CD4-positive, alpha-beta T cell treated with Interleukin-12 subunit alpha and Interleukin-12 subunit beta, for 1 hour (primary cell): ENCODE measurements at regions not wholly inside any gene's neighbourhood (a gene's known extent, or its start where the extent isn't known, plus 50 kb on each side); places are given as distances from the start of the nearest gene placed in this dataset.

Experiments
- DNase-seq: peaks from one replicate; pipeline ENCODE4 v3.0.0-alpha.2; 2020

DNA sequence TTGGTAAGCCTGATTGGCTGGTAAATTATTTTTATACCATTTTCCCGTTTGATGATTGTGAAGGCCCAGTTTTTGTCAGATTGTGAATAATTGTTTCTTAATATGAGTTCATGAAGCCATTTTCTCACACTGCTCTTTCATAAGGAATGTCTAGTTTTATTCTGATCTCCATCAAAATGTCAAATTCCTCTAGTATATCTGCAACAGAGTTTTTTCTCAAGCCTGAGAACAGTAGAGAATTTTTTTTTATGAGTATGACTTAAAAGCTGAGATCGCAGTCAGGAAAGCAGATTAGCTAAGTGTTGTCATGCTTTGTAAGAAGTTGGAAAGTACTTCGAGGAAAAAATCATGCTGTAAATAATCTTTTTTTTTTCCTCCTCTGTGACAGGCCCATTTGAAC is 484.9 kb upstream of the ATP2B1 start:
- no peak for DNase-seq

DNA sequence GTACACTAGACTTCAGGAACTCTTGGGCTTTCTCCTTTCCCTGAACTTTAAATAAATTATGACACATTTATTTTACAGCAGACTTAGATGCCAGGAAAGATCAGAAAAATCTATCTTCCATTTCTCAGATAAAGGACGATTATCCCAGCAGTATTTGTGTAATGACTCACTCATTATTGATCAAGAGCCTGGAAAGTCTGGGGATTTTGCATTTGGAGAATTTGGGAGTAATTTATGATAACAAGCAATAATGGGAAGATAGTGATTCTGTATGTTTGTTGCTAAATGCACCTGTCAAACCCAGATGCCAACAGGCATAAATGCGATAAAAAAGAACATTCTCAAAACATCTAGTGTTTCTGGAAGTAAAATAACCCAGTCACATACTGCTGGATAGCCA is 480.2 kb upstream of the ATP2B1 start:
- no peak for DNase-seq

DNA sequence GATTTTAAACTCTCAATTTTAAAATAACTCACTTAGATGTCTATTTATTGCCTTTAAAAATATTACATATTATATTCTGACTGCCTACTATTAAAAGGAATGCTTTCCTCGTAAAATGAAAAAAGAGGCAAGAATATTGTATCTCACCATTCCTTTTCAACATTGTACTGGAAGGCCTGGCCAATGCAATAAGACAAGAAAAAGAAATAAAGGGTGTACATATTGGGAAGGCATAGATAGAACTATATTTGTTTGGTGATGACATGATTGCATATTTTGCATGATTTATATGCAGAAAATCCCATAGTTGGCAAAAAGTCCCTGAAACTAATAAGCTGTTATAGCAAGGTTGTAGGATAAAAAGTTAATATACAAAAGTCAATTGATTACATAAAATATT is 474.6 kb upstream of the ATP2B1 start:
- no peak for DNase-seq

DNA sequence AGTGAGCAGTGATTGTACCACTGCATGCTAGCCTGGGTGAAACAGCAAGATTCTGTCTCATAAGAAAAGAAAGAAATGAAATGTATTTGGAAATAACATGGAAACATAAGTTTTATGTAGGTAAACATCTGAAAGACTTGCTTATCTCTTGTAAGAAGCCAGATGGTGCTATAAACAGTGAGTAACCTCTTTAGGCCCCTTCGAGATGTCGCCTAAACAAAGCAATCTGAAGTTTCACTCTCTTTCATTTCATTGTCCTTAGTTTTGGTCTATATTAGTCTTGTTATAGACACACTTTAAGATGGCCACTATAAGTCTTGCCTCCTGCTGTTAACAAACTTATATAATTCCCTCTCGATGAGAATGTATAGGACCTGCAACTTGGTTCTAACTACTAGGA is 472.6 kb upstream of the ATP2B1 start:
- DNase-seq: no peak

DNA sequence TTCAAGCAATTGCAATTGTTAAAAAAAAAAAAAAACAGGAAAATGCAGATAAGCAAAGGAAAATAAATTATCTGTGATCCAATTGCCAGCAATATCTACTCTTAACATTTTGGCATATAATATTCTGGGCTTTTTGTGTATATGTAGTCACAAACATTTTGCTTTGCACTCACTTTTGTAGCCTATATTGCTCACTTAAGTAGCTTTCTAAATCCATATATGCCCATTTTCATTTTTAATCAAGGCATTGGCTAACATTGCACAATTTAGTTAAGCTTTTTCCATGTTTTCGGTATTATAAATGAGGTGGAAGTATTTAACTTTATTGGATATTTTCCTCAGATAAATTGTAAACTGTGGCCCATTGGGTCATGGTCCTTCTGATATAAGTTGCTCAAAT is 466.3 kb upstream of the ATP2B1 start:
- DNase-seq: no peak

DNA sequence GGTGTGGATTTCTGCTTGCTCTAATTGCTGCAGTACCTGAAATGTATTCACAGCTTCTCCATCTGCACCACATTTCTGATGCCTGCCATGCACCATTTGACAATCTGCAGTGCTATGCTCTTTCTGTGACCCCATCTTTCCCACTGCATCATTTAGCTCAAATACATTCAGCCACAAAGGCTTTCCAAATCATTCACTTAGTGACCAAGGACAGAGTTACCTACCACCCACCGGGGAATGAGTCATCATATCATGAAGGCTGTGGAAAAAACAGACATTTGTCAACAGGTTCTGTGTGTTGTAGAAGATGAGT is 465.5 kb upstream of the ATP2B1 start:
- no peak for DNase-seq

DNA sequence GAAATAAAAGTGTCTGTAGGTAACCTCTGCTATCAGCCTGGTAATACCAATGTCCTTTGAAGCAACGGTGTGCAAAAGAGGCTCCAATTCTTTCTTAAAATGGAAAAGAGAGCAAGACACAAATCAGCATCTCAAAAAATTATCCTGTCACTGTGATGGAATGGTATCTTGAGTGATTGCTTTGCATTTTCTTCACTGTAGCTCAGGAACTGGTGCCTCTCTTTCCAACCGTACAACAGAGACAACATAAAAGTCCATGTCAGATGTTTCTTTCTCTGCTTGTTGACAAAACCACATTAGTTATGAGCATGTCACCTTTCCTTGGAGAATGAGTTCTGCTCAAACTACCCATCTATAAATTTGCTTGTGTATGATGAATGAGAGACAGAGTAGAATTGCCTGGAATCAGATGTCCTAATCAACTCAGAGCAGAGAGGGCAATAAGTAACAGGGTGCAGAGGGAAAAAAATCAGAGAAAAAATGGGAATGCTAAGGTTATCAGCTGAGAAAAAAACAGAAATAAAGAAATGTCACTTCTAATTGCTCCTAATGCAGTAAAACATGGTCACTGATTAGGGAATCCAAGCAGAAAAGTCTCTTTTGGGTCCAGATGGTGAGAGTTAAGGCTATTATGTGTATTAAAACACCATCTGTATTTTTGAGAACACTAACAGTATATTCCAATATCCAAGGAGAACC is 465.0 kb upstream of the ATP2B1 start:
- DNase-seq: no peak

DNA sequence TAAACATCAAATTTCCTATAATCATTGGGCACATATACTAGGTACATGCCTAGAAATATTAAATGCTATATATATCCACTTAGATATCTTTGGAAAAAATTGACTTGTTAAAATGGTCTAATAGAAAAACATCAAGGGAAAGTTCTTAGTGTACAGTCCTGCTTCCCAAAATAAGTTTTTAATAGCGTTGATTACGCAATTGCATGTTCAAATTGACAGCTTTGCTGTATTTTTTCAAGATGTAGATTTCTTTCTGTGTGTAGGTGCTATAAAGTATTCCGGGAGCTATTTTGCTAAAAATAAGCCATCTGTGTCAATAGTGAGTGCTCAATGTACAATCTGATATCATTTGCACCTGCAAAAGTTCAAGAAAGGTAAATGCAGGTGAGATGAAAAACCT is 463.9 kb upstream of the ATP2B1 start:
- DNase-seq: no peak

DNA sequence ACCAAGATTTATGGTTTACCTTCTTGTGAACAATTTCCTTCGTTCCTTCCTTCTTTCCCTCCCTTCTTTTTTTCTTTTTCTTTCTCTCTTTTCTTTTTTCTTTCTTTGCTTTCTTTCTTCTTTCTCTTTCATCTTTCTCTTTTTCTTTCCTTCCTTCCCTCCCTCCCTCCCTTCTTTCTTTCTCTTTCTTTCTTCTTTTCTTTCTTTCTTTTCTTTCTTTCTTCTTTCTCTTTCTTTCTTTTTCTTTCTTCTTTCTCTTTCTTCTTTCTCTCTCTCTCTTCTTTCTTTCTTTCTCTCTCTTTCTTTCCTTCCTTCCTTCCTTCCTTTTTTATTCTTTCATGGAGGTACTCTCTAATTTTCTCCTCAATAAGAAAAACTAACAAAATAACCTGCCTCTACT is 462.1 kb upstream of the ATP2B1 start:
- no peak for DNase-seq

DNA sequence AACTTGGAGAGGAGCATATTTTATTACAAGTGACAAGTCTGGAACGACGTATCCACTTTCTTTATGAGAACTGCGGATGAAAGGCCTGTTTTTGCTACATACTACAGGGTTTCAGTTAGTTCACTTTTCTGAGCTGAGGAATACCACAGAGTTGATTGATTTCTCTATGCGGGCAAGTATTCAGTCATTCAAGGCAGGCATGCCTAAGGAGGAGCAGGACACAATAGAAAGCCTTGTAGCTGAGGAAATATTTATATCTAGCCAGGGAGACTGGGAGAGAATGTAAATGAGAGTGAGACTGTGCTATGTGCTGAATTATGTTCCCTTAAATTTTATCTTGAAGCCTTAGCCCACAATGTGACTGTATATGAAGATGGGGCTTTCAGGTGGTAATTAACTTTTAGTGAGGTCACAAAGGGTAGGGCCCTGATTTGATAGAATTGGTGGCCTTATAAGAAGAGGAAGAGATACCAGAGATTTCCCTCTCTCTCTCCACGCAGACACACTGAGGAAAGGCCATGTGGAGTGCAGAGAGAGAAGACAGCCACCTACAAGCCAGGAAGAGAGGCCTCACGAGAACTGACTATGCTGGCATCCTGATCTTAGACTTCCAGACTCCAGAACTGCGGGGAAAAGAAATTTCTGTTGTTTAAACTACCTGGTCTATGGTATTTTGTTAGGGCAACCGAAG is 459.0 kb upstream of the ATP2B1 start:
- DNase-seq: no peak

DNA sequence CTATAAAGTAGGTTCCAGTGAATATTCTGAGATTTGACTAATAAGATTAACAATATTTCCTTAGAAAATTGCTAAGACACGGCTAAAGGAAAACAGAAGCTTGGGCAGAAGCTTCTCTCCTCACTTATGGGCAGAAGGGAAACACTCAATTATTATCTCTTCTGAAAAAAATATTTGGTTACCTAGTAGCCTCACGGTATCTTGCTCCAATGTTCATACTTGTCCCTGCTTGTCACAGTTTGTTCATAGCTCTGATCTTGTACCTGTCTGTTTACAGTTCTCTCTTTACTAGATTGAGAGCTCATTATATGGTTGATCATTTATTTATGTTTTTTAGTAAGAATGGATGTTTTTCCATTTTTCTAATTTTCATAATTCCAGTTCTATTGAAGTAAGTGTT is 458.0 kb upstream of the ATP2B1 start:
- DNase-seq: no peak

DNA sequence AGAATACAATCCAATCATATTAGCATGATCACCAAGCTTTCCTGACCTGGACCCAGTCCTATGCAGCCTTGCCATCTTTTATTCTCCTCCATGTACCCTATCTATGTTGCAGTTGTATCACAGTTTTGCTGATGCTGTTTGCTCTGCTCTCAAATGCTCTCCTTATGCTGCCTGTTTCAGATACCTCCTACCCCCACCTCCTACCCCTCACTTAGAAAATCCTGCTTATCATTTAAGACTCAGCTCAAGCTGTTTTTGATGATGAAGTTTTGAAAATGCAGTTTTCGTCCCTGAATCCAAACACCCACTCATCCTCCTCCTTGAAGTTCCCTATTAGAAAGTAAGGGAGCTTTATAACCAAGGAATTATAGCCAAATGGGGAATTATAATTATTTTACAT is 457.4 kb upstream of the ATP2B1 start:
- no peak for DNase-seq

DNA sequence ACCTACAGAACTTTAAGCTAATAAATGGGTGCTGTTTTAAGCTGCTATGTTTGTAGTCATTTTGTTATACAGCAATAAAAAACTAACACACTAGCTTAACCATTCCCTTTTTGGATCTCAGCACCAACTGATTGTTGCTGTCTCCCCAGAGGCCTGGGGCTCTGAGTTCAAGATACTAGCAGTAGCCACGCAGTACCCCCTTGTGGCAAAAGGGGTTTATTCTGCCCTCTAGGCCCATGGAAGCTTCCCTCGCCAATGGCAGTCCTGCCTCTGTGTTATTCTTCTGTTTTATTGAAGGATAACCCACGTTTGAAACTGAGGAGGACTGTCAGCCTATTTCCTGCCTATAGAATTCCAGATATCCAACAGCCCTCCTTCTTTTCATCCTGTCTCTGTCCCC is 455.3 kb upstream of the ATP2B1 start:
- DNase-seq: peak; percentile 6

DNA sequence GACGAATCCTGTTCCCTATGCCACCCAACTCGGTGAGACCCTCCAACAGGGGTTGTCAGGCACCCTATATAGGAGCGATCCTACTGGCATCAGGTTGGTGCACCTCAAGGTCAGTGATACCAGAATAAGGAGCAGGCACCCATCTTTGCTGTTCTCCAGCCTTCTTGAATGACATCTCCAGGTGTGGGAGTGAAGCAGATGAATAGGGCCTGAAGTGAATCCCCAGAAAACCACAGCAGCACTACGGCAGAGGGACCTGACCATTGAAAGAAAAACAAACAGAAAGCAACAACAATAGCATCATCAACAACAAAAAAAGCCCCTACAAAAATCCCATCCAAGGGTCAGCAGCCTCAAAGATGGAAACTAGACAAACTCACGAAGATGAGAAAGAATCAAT is 445.2 kb upstream of the ATP2B1 start:
- no peak for DNase-seq

DNA sequence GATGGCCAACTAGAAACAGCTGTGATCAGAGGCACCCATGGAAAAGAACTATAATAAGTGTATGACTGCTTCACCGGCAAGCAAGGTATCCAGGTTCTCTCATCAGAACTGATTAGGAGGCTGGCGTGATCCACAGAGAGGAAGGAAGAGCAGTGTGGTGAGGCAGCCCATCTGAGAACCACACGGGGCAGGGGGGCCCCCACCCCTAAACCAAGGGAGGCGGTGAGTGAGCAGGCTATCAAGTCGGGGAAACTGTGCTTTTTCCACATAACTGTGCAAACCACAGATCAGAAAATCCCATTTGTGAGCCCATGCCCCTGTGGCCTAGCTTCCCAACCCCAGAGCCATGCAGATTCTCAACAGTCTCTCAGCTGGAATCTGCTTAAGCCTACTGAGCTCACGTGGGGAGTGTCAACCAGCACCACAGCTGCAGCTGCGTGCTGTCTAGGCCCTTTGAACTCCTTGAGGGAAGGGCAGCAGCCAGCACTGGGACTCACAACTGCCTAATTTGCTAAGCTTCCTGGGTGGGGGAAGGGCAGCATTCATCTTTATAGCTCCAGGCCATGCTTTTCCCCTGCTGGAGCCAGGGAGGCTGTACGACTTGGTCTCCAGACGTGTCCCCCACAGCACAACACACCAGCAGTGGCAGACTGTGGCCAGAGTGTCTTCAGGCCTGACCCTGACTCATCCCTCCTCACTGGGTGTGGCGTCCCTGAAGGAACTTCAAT is 444.4 kb upstream of the ATP2B1 start:
- no peak for DNase-seq

DNA sequence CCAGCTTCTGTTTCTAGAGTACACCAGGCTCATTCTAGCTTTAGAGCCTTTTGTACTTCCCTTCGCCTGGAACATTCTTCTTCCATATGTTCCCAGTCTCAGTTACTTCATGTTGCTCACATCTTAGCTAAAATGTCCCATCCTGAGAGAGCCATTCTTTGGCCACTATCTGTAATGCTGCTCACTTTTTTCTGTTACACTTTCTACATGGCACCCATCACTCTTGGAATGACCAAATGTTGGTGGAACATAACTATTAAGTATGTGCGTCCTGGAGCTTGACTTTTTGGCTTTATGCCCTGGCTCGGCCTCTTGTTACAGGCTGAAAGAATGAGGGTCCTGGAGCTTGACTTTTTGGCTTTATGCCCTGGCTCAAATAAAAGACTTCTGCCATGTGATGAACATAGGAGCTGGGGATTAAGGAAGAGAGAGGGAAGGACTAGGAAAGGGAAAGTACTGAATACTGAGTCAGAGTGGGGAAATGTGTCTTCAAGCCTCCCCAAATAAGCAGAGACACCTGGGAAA is 442.9 kb upstream of the ATP2B1 start:
- DNase-seq: no peak

DNA sequence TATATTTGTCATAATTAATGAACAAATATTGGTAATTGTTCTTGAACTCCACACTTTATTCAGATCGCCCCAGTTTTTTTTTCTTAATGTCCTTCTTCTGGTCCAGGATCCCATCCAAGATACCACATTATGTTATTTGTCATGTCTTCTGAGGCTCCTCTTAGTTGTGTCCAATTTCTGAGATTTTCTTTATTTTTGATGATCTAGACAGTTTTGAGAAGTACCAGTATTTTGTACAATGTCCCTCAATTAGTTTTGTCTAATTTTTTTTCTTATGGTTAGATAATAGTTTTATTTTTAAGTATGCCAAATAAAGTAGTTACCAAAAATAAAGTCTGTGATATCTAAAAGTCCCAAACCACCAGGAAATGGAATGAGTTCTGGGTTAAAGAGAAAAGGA is 440.8 kb upstream of the ATP2B1 start:
- DNase-seq: no peak

DNA sequence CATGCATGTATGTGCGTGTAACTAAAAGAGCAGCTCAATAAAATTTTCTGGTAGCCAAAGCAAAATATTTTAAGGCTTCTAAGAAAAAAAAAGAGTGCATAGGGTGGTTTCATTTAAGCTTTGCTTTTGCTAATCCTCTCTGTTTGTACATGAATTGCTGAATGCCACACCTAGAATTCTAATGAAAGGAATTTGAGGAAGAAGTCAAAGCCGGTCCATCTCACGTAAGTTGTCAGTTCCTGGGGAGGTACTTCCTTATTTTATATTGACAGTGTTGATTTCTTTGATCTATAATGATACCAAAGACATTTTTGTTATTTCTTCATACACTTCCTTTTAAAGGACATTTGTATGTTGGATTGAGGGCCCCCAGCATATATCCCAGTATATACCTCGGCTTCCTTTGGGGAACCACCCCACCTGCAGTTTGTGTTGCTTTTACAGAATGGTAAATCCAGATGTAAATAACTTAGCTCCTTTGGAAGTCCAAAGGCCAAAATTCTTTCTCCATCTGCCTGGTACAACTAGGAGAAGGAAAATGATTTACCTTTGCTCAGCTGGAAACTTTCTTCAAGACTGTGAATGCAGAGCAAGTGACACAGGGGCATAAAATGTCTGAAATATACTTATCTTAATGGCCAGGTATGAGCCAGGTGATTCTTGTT is 420.9 kb upstream of the ATP2B1 start:
- DNase-seq: no peak

DNA sequence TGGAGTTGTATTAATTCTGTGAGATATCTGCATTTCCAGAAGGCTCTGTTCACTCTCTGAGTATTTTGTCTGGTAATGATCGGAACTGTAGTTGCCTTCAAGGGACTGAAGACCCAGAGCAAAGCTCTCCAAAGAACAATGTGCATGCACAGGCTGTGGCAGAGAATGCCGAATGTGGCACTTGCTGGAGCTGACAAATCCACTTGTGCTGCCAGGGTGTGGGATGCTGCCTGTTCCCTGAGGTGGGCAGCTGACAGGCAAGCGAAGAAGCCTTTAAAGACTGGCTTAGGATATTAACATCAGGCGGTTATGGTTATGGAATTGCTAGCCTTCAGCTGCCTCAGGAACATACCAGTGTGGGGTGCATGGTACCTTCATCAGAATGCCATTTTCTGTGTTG is 419.9 kb upstream of the ATP2B1 start:
- DNase-seq: no peak

DNA sequence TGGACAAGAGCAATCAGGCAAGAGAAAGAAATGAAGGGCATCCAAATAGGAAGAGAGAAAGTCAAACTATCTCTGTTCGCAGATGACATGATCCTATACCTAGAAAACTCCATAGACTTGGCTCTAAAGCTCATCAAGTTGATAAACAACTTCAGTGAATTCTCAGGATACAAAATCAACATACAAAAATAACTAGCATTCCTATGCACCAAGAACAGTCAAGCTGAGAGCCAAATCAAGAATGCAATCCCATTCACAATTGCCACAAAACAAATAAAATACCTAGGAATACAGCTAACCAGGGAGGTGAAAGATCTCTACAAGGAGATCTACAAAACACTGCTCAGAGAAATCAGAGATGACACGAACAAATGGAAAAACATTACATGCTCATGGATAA is 417.5 kb upstream of the ATP2B1 start:
- no peak for DNase-seq

DNA sequence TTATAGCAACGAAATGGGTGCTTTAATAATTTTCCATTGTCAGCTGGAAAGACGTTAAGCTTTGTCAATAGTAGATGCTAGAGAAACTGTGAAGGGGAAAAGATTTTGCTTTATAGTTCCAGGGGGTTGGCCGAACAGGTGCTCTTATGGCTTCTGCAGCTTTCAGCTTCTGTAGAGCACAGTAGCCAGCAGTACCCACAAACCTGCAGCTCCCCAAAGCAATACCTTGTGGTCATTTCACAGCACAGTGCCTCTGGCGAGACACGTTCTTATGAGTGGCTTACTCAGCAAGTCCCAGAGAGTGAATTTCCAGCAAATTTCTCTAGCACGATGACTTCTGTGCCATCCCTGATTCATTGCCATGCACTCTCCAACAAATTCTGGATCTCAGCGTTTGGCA is 416.3 kb upstream of the ATP2B1 start:
- DNase-seq: no peak

DNA sequence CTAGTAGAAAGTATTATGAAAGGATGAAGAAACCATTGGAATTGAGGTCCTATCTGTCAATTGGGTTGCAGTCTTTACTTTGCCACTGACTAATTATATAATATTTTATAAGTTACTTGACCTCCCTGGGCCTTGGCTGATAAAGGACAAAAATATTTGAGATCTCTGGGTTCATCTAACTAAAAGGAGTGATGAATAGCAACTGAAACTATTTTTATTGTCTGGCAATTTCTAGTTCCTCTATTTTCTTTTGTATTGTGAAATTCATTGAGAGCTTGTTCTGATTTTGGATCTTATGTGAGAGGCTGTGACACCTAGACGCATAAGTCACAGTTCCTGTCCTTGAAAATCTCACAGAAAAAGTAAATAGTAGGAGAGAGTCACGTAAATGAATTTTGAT is 415.7 kb upstream of the ATP2B1 start:
- DNase-seq: no peak

DNA sequence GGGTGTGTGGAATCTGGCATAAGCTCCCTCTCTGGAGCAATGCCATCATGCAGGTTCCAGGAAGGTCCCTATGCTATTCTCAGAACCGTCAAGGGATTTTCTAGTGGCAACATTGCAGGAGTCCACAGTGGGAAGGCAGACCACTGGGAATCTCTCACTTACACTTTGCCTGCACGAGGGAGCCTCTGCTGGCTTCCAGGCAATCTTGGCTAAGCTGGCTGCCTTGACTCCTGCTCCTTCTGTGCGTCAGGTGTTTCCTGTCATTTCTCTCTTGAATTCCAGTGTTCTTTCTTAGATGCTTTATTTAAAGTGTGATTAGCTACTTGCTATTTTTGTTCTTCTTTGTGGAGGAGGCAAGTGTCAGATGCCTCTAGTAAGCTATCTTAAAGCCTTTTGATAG is 414.0 kb upstream of the ATP2B1 start:
- DNase-seq: no peak

DNA sequence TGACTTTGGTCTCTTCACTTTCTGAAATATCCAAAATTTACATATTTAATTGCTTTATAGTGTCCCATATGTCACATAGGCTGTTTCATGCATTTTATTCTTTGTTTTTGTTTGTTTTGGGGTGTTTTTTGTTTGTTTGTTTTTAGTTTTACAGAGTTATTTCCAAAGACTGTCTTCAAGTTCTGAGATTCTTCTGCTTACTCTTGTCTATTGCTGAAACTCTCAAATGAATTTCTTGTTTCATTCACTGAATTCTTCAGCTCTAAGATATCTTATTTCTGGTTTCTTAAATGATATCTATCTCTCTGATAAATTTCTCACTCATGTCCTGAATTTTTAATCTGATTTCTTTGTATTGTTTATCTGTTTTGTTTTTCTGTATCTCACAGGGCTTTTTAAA is 412.0 kb upstream of the ATP2B1 start:
- DNase-seq: no peak
